ENCODE measurements at regions not wholly inside any gene's neighbourhood (a gene's known extent, or its start where the extent isn't known, plus 50 kb on each side); places are given as distances from the start of the nearest gene placed in this dataset.

DNA sequence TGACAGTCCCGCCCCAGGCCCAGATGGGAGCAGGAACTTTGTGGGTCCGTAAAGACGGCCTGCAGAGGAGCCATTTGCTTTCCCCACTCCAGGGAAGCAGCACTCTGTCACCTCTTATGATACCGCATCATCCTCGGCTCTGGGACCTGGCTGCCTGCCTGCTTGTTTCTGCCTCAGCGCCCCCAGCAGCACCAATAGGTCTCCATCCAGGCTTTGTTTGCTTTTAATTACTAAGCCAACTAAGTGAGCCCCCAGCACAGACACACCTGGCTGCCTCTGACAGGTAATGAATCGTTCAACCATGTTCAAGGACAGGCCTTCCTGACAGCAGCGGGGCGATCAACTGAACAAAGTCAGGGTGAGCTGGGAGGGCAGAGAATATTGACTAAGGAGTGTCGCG, 141.4 kb downstream of the C5orf15 start:
- no peak overlapping the region for H3K9ac ChIP-seq (ENCODE audit: low read length)
- H3K4me1 ChIP-seq (ENCODE audit: insufficient read depth, low read length): no peaks in the 10 kb centered on the region
- H3K27me3 ChIP-seq (ENCODE audit: control insufficient read depth in 1 of 2, insufficient read depth in 2 of 2, low read length in 2 of 2): no peaks in the 10 kb centered on the region
- H3K4me3 ChIP-seq (ENCODE audit: low read depth in 1 of 2, low read length in 2 of 2): no peak overlapping the region
- H3K9me3 ChIP-seq (ENCODE audit: low read length): no peaks in the 10 kb centered on the region
- no peaks in the 10 kb centered on the region for H3K36me3 ChIP-seq (ENCODE audit: insufficient read depth, low read length)
- H3K27ac ChIP-seq (ENCODE audit: low read depth, low read length): no peak overlapping the region

DNA sequence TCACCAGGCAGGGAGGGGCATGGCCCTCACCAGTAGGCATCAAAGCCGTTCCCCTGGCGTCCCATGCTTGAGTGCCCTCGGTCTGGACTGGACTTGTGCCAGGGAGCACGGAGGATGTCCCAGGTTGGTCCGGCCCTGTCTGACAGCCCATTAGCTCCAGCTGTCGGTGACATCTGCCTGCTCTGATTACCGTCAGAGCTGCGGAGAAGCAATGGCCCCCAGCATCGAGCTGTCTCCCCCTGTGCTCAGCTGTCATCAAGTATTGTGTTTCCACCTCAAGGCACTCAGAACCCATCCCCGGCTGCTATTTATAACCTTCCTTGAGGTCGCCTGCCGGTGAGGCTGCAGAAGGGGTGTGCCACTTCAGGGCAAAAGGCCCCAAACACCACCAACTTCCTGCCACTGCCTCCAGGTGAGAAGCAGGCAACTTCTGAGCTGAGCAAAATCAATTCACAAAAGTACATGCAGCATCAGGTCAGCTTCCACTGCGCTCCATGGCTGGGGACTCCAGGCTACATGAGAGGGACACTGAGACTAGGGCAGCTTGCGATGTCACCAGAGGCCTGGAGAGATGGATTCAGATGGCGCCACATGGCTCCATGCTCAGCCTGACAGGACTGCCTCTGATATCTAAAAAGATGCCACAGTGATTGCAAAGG, 142.7 kb downstream of the C5orf15 start:
- Histone ChIP-seq H3K4me1 (ENCODE audit: insufficient read depth, low read length) (peaks cover 4% of the 10 kb centered on the region), H3K9me3 (ENCODE audit: low read length) (no peaks in the 10 kb centered on the region), H3K4me3 (ENCODE audit: low read depth in 1 of 2, low read length in 2 of 2) (no peak overlapping the region), H3K36me3 (ENCODE audit: insufficient read depth, low read length) (no peaks in the 10 kb centered on the region), H3K27me3 (ENCODE audit: control insufficient read depth in 1 of 2, insufficient read depth in 2 of 2, low read length in 2 of 2) (no peaks in the 10 kb centered on the region), H3K9ac (ENCODE audit: low read length) (no peak overlapping the region), H3K27ac (ENCODE audit: low read depth, low read length) (no peak overlapping the region)

DNA sequence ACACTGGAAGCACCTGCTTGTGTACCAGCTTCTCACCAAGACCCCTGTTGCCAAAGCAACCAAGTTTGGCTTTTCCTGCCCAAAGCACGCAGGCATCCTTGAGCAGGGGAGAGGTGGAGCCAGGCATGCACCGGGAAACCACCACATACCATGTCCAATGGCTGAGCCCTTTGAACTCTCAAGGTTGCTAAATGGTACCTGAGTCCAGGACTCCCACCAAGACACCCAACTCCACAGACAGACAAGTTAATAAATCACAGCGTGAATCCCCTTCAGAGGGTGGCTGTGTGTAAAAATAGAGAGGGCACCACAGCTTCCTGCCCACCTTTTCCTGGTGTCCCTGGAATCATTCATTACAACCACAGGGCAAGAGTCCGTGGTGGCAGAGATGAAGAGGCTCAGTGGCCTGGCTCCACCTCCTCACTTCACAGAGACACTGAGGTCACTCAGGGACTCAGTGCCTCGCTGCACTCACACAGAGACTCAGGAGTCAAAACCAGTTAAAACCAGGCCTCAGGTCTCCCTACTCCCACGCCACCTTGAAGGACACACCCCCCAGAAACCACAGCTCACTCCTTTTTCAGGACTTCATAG, 143.7 kb downstream of the C5orf15 start:
- H3K27me3 ChIP-seq (ENCODE audit: control insufficient read depth in 1 of 2, insufficient read depth in 2 of 2, low read length in 2 of 2): no peaks in the 10 kb centered on the region
- H3K36me3 ChIP-seq (ENCODE audit: insufficient read depth, low read length): no peaks in the 10 kb centered on the region
- H3K4me1 ChIP-seq (ENCODE audit: insufficient read depth, low read length): peaks cover 4% of the 10 kb centered on the region
- no peak overlapping the region for H3K4me3 ChIP-seq (ENCODE audit: low read depth in 1 of 2, low read length in 2 of 2)
- H3K9me3 ChIP-seq (ENCODE audit: low read length): no peaks in the 10 kb centered on the region
- H3K9ac ChIP-seq (ENCODE audit: low read length): no peak overlapping the region
- no peak overlapping the region for H3K27ac ChIP-seq (ENCODE audit: low read depth, low read length)

DNA sequence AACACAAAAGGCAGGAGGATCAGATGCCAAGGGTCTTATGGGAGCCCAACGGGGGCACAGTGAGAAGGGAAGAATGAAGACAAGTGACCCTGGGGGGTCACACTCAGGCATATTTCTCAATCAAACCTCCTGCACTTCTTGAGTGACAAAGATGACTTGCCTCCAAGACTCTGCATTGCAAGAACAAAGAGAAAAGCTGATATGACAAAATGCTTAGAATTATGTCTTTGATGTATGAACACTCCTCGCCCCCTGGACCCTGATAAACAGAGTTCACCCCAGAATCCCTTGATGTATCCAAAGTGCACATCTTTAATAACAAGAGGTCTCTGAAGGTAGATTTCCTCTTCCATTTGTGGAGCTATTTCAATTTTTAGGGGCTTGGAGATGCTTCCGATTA, 146.5 kb downstream of the C5orf15 start:
- Histone ChIP-seq H3K27ac (ENCODE audit: low read depth, low read length) (no peak overlapping the region), H3K9ac (ENCODE audit: low read length) (no peak overlapping the region), H3K36me3 (ENCODE audit: insufficient read depth, low read length) (no peaks in the 10 kb centered on the region), H3K9me3 (ENCODE audit: low read length) (no peaks in the 10 kb centered on the region), H3K4me1 (ENCODE audit: insufficient read depth, low read length) (peaks cover 22% of the 10 kb centered on the region), H3K27me3 (ENCODE audit: control insufficient read depth in 1 of 2, insufficient read depth in 2 of 2, low read length in 2 of 2) (no peaks in the 10 kb centered on the region), H3K4me3 (ENCODE audit: low read depth in 1 of 2, low read length in 2 of 2) (no peak overlapping the region)

- Histone ChIP-seq H3K27me3 (ENCODE audit: control insufficient read depth in 1 of 2, insufficient read depth in 2 of 2, low read length in 2 of 2) (no peaks in the 10 kb centered on the region), H3K4me1 (ENCODE audit: insufficient read depth, low read length) (peaks cover 22% of the 10 kb centered on the region), H3K27ac (ENCODE audit: low read depth, low read length) (no peak overlapping the region), H3K9ac (ENCODE audit: low read length) (no peak overlapping the region), H3K9me3 (ENCODE audit: low read length) (no peaks in the 10 kb centered on the region), H3K4me3 (ENCODE audit: low read depth in 1 of 2, low read length in 2 of 2) (no peak overlapping the region), H3K36me3 (ENCODE audit: insufficient read depth, low read length) (no peaks in the 10 kb centered on the region)
Observed at GRCh38 chr5:133821311-133821741, 147.1 kb downstream of the C5orf15 start.

- no peaks in the 10 kb centered on the region for H3K9me3 ChIP-seq (ENCODE audit: low read length)
- no peak overlapping the region for H3K9ac ChIP-seq (ENCODE audit: low read length)
- no peak overlapping the region for H3K4me3 ChIP-seq (ENCODE audit: low read depth in 1 of 2, low read length in 2 of 2)
- peaks cover 22% of the 10 kb centered on the region for H3K4me1 ChIP-seq (ENCODE audit: insufficient read depth, low read length)
- H3K27me3 ChIP-seq (ENCODE audit: control insufficient read depth in 1 of 2, insufficient read depth in 2 of 2, low read length in 2 of 2): no peaks in the 10 kb centered on the region
- H3K36me3 ChIP-seq (ENCODE audit: insufficient read depth, low read length): no peaks in the 10 kb centered on the region
- H3K27ac ChIP-seq (ENCODE audit: low read depth, low read length): no peak overlapping the region
Observed at GRCh38 chr5:133820507-133820906, 147.9 kb downstream of the C5orf15 start.

GRCh38 chr5:133819977-133820471, 148.4 kb downstream of the C5orf15 start:
- Histone ChIP-seq H3K9ac (ENCODE audit: low read length) (no peak overlapping the region), H3K27me3 (ENCODE audit: control insufficient read depth in 1 of 2, insufficient read depth in 2 of 2, low read length in 2 of 2) (no peaks in the 10 kb centered on the region), H3K4me1 (ENCODE audit: insufficient read depth, low read length) (peaks cover 22% of the 10 kb centered on the region), H3K36me3 (ENCODE audit: insufficient read depth, low read length) (no peaks in the 10 kb centered on the region), H3K4me3 (ENCODE audit: low read depth in 1 of 2, low read length in 2 of 2) (no peak overlapping the region), H3K27ac (ENCODE audit: low read depth, low read length) (no peak overlapping the region), H3K9me3 (ENCODE audit: low read length) (no peaks in the 10 kb centered on the region)

GRCh38 chr5:133818869-133819600, 149.4 kb downstream of the C5orf15 start:
- no peak overlapping the region for H3K4me3 ChIP-seq (ENCODE audit: low read depth in 1 of 2, low read length in 2 of 2)
- H3K9ac ChIP-seq (ENCODE audit: low read length): no peak overlapping the region
- no peaks in the 10 kb centered on the region for H3K36me3 ChIP-seq (ENCODE audit: insufficient read depth, low read length)
- no peaks in the 10 kb centered on the region for H3K9me3 ChIP-seq (ENCODE audit: low read length)
- H3K27me3 ChIP-seq (ENCODE audit: control insufficient read depth in 1 of 2, insufficient read depth in 2 of 2, low read length in 2 of 2): no peaks in the 10 kb centered on the region
- no peak overlapping the region for H3K27ac ChIP-seq (ENCODE audit: low read depth, low read length)
- peaks cover 22% of the 10 kb centered on the region for H3K4me1 ChIP-seq (ENCODE audit: insufficient read depth, low read length)

DNA sequence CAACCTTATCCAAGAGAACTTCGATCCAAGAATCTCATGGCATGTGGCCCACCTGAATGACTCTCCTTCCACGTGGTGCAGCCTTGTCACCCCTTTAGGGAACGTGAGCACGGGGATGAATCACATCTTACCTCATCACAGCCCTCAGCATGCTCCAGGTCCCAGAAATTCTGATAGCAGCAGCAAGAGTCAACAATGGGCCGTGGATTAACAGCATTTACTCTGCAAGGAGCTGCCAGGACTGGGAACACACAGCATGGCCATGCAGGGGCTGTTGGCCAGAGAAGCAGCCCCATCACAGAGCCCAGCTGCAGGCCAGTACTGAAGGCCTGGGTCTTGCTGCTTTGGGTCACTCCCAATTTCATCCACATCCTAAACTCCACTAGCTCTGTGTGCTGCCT, 150.4 kb downstream of the C5orf15 start:
- Histone ChIP-seq H3K4me3 (ENCODE audit: low read depth in 1 of 2, low read length in 2 of 2) (no peak overlapping the region), H3K36me3 (ENCODE audit: insufficient read depth, low read length) (no peaks in the 10 kb centered on the region), H3K9ac (ENCODE audit: low read length) (no peak overlapping the region), H3K4me1 (ENCODE audit: insufficient read depth, low read length) (peaks cover 22% of the 10 kb centered on the region), H3K9me3 (ENCODE audit: low read length) (no peaks in the 10 kb centered on the region), H3K27ac (ENCODE audit: low read depth, low read length) (no peak overlapping the region), H3K27me3 (ENCODE audit: control insufficient read depth in 1 of 2, insufficient read depth in 2 of 2, low read length in 2 of 2) (no peaks in the 10 kb centered on the region)

DNA sequence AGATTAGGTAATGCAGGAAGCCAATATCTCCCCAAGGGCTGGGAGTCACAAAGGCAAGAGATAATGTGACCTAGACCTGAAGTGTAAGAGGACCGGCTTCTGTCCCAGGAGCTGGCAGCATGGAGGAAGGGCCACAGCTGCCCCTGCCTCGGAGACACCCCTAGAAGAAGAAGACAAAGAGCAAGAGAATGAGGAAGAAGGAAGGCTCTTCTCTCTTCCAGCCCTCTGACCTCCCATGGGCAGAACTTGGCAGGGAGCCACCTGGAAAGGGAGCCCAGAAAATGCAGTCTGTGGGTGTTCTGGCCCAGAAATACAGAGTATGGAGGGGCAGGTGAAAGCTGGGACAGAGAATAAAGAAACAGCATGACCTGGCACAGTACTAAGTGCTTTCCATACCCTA, 151.0 kb downstream of the C5orf15 start:
- Histone ChIP-seq H3K27ac (ENCODE audit: low read depth, low read length) (no peak overlapping the region), H3K27me3 (ENCODE audit: control insufficient read depth in 1 of 2, insufficient read depth in 2 of 2, low read length in 2 of 2) (no peaks in the 10 kb centered on the region)

GRCh38 chr5:133816791-133817190, 151.6 kb downstream of the C5orf15 start:
- Histone ChIP-seq H3K27ac (ENCODE audit: low read depth, low read length) (no peak overlapping the region), H3K27me3 (ENCODE audit: control insufficient read depth in 1 of 2, insufficient read depth in 2 of 2, low read length in 2 of 2) (no peaks in the 10 kb centered on the region), H3K36me3 (ENCODE audit: insufficient read depth, low read length) (no peaks in the 10 kb centered on the region), H3K9ac (ENCODE audit: low read length) (no peak overlapping the region), H3K4me1 (ENCODE audit: insufficient read depth, low read length) (peaks cover 22% of the 10 kb centered on the region), H3K4me3 (ENCODE audit: low read depth in 1 of 2, low read length in 2 of 2) (no peak overlapping the region), H3K9me3 (ENCODE audit: low read length) (no peaks in the 10 kb centered on the region)

More for the DNA sequence above, 151.0 kb downstream of the C5orf15 start:
- no peaks in the 10 kb centered on the region for H3K36me3 ChIP-seq (ENCODE audit: insufficient read depth, low read length)
- H3K4me3 ChIP-seq (ENCODE audit: low read depth in 1 of 2, low read length in 2 of 2): no peak overlapping the region
- no peaks in the 10 kb centered on the region for H3K9me3 ChIP-seq (ENCODE audit: low read length)
- no peak overlapping the region for H3K9ac ChIP-seq (ENCODE audit: low read length)
- H3K4me1 ChIP-seq (ENCODE audit: insufficient read depth, low read length): peaks cover 22% of the 10 kb centered on the region
